ENCODE measurements at regions not wholly inside any gene's neighbourhood (a gene's known extent, or its start where the extent isn't known, plus 50 kb on each side); places are given as distances from the start of the nearest gene placed in this dataset.
A peak's percentile ranks its signal among the peaks of the same experiment; 100 is the strongest.

- no peaks in the 10 kb centered on the region for H3K79me2 ChIP-seq (ENCODE audit: control insufficient read depth, insufficient read depth, low read length)
- H3K36me3 ChIP-seq (ENCODE audit: control insufficient read depth, insufficient read depth, low read length) = no peaks in the 10 kb centered on the region
- no peak overlapping the region for H3K4me2 ChIP-seq (ENCODE audit: insufficient read depth, low read length)
- H2AFZ ChIP-seq (ENCODE audit: low read depth, low read length) = no peak overlapping the region
- H3K9me3 ChIP-seq (replicated peaks; ENCODE audit: control insufficient read depth, insufficient read depth, low read depth, low read length) = no peaks in the 10 kb centered on the region
- peak in 3 of 4 experiments; percentile 7 to 18 (median 9) for DNase-seq (ENCODE audit: extremely low read depth in 1 of 4, low spot score in 3 of 4)
- H4K20me1 ChIP-seq (replicated peaks; ENCODE audit: control insufficient read depth, insufficient read depth, low read length) = no peaks in the 10 kb centered on the region
- in situ Hi-C loops (cut with MboI) = no loop called here
- no peak overlapping the region for H3K4me3 ChIP-seq
- CTCF ChIA-PET (ENCODE audit: low intra/inter-chr PET ratio) = no interaction called here
- POLR2A ChIA-PET = no interaction called here
- H3K4me1 ChIP-seq (replicated peaks in 1 of 2; ENCODE audit: control insufficient read depth in 2 of 2, insufficient read depth in 2 of 2, low read length in 2 of 2) = no peaks in the 10 kb centered on the region
- no peaks in the 10 kb centered on the region for H3K9me1 ChIP-seq (ENCODE audit: control insufficient read depth, insufficient read depth, low read length)
- ATAC-seq = 0 out of 3 replicates have a peak, but pooled peaks have one; percentile 27
- 0% methylated on average over 2 of the region's 2 CpGs for WGBS (ENCODE audit: insufficient coverage, low coverage, missing lambda C conversion rate)
- no peak for FAIRE-seq
- H3K27me3 ChIP-seq (ENCODE audit: control insufficient read depth in 2 of 2, insufficient read depth in 2 of 2, low read length in 2 of 2) = no peaks in the 10 kb centered on the region
- no peak overlapping the region for H3K27ac ChIP-seq (ENCODE audit: extremely low read depth, low read depth, low read length)
- intact Hi-C loops (cut with micrococcal nuclease) = loop anchor here (10.0 kb wide), 1 partner anchor 1883 kb away; no protein-coding TSS in a partner anchor
- H3K9ac ChIP-seq (ENCODE audit: insufficient read depth in 1 of 2, low read depth in 2 of 2, low read length in 2 of 2) = no peak overlapping the region
- BruUV-seq (replicated peaks) = no TSS peak
- TF ChIP-seq CREBBP (IDR thresholded peaks at IDR 0.05; ENCODE audit: low read depth, low read length) (no peak), CHAMP1 (IDR thresholded peaks at IDR 0.05) (no peak), RERE (CRISPR knock-in tag; IDR thresholded peaks at IDR 0.05; ENCODE audit: borderline replicate concordance) (no peak), KDM5B (IDR thresholded peaks at IDR 0.05; ENCODE audit: insufficient replicate concordance, low read depth, low read length) (no peak), CTCF (IDR thresholded peaks at IDR 0.05 in 2 of 3, conservative IDR thresholded peaks at IDR 0.05 in 1 of 3; ENCODE audit: insufficient read depth in 2 of 3, low read depth in 1 of 3, low read length in 3 of 3) (peak in 2 of 3 experiments; percentile 22 to 31; a peak in 1 of 6 replicates), CBX5 (IDR thresholded peaks at IDR 0.05; ENCODE audit: borderline replicate concordance, low read depth) (no peak), RAD21 (CRISPR knock-in tag; conservative IDR thresholded peaks at IDR 0.05 in 1 of 2, IDR thresholded peaks at IDR 0.05 in 1 of 2) (peak in 1 of 2 experiments; percentile 29; a peak in 1 of 4 replicates), CTCFL (IDR thresholded peaks at IDR 0.05; ENCODE audit: borderline replicate concordance, insufficient read depth, low read depth, low read length, poor library complexity, severe bottlenecking) (no peak)
Measured at GRCh38 chr4:46648088-46648744, 258.3 kb upstream of the GABRA2 start.
